ENCODE measurements at regions not wholly inside any gene's neighbourhood (a gene's known extent, or its start where the extent isn't known, plus 50 kb on each side); places are given as distances from the start of the nearest gene placed in this dataset.

DNA sequence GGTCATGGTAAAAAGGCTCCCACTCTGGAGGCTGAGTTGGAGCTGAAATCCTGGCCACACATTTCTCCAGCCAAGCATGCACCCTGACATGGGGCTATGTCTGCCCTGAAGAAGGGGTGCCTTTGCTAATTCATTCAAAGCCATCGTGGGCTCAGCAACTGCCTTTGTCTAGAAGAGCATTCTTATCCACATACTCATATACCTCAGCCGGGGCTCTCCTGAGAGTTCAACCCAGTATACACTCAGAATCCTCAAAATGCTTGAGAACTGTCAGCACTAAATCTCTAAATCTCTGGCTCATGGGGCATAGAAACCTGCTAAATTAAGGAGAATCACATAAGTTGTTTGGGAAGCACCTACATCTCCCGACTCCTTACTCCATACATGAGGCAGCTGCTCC is 89.3 kb downstream of the MRPL32 start:
- Histone ChIP-seq H3K4me3 (no peak overlapping the region), H3K4me1 (replicated peaks in 1 of 2) (no peaks in the 10 kb centered on the region), H3K27ac (no peak overlapping the region)
- 27 to 86% (median 70%) methylated on average over 1 to 3 of the region's 3 CpGs; no CpG with 5 or more reads in 3 of the 10 experiments for WGBS, 10 experiments
- in situ Hi-C loops (cut with MboI; ENCODE audit: low pct_unique_long_range_greater_than_20kb in 2 of 9, low sequenced_read_pairs in 9 of 9, unreplicated experiment in 9 of 9), result no loop called here
- no peak for ATAC-seq (replicated peaks in 6 of 8)

DNA sequence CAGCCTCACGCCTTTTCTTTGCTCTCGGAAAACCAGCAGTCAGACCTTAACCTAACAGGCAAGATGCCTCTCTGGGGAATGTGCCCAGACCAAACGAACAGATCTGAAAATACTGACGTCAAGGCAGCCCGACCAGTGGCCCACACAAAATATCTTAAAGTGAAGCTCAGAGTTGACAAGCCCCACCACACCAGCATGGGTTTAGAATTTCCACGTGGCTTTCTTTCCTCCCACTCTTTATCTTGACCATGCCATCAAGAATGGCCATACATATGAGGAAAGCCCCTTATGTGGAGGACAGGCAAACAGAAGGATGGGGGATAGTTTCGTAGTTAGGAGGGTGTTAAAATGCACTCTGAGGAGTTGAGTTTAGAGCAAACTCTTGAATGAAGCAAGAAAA is 89.8 kb downstream of the MRPL32 start:
- in situ Hi-C loops (cut with MboI; ENCODE audit: low pct_unique_long_range_greater_than_20kb in 2 of 9, low sequenced_read_pairs in 9 of 9, unreplicated experiment in 9 of 9), result no loop called here
- WGBS, 10 experiments, result 20 to 79% (median 57%) methylated on average over 1 to 5 of the region's 7 CpGs; no CpG with 5 or more reads in 2 of the 10 experiments

DNA sequence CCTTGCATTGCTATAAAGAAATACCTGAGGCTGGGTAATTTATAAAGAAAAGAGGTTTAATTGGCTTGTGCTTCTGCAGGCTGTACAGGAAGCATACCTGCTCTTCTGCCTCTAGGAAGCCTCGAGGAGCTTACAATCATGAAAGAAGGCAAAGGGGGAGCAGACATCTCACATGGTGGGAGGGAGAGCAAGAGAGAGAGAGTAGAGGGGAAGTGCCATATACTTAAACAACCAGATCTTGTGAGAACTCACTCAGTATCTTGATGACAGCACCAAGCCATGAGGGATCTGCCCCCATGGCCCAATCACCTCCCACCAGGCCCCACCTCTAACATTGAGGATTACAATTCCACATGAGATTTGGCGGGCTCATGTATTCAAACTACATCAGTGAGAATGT is 79.1 kb upstream of the HECW1 start:
- H3K27ac ChIP-seq, result no peak overlapping the region
- no peaks in the 10 kb centered on the region for H3K4me1 ChIP-seq (replicated peaks in 1 of 2)
- 33 to 100% (median 85%) methylated on average over 1 to 2 of the region's 2 CpGs; no CpG with 5 or more reads in 4 of the 10 experiments for WGBS, 10 experiments
- in situ Hi-C loops (cut with MboI; ENCODE audit: low pct_unique_long_range_greater_than_20kb in 2 of 9, low sequenced_read_pairs in 9 of 9, unreplicated experiment in 9 of 9), result no loop called here
- no peak overlapping the region for H3K4me3 ChIP-seq
- ATAC-seq (replicated peaks in 6 of 8), result no peak

More for the DNA sequence above, 89.8 kb downstream of the MRPL32 start:
- no peak overlapping the region for H3K4me3 ChIP-seq
- no peak overlapping the region for H3K27ac ChIP-seq
- H3K4me1 ChIP-seq (replicated peaks in 1 of 2), result no peaks in the 10 kb centered on the region
- no peak for ATAC-seq (replicated peaks in 6 of 8)

DNA sequence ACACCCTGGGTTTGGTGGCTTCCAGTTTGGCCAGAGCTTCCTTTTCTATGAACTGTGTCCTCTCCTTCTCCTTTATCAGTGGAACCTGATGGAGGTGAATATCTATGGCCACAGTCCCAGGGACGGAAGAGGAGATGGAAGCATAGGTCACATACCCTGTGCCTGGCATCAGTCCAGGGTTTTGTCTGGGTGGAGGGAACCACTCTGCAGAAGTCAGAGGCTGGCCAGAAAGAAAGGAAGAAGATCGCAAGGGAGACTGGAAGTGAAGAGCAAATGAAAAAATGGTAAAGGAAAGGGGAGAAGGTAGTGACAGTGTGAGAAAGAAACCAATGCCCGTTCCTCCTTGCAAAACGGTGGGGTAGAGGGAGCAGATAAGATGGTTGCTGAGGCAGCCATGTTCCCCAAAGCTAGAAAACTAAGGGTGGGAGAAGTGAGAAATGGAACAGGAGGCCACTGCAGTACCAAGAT is 77.9 kb upstream of the HECW1 start:
- no peak overlapping the region for H3K27ac ChIP-seq
- 67 to 100% (median 81%) methylated on average over 2 to 4 of the region's 4 CpGs; no CpG with 5 or more reads in 3 of the 10 experiments for WGBS, 10 experiments
- in situ Hi-C loops (cut with MboI; ENCODE audit: low pct_unique_long_range_greater_than_20kb in 2 of 9, low sequenced_read_pairs in 9 of 9, unreplicated experiment in 9 of 9), result no loop called here
- no peak for ATAC-seq (replicated peaks in 6 of 8)
- no peak overlapping the region for H3K4me3 ChIP-seq
- H3K4me1 ChIP-seq (replicated peaks in 1 of 2), result no peaks in the 10 kb centered on the region

DNA sequence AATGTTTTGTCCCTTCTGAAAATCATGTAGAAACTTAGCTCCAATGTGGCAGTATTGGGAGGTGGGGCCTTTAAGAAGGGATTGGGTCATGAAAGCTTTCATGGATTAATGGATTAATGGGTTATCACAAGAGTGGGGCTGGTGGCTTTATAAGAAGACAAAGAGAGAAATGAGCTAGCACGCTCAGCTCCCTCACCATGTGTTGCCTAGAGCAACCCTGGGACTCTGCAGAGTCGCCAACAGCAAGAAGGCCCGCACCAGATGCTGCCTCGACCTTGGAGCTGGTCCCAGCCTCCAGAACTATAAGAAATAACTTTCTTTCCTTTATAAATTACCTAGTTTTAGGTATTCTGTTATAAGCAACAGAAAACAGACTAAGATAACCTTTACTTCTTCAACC is 74.9 kb upstream of the HECW1 start:
- H3K27ac ChIP-seq, result no peak overlapping the region
- peak in 2 of 8 experiments; percentile 25 to 38 for ATAC-seq (replicated peaks in 6 of 8)
- 8 to 90% (median 81%) methylated on average over 2 to 4 of the region's 4 CpGs; no CpG with 5 or more reads in 6 of the 10 experiments for WGBS, 10 experiments
- no peaks in the 10 kb centered on the region for H3K4me1 ChIP-seq (replicated peaks in 1 of 2)
- in situ Hi-C loops (cut with MboI; ENCODE audit: low pct_unique_long_range_greater_than_20kb in 2 of 9, low sequenced_read_pairs in 9 of 9, unreplicated experiment in 9 of 9), result no loop called here
- H3K4me3 ChIP-seq, result no peak overlapping the region

DNA sequence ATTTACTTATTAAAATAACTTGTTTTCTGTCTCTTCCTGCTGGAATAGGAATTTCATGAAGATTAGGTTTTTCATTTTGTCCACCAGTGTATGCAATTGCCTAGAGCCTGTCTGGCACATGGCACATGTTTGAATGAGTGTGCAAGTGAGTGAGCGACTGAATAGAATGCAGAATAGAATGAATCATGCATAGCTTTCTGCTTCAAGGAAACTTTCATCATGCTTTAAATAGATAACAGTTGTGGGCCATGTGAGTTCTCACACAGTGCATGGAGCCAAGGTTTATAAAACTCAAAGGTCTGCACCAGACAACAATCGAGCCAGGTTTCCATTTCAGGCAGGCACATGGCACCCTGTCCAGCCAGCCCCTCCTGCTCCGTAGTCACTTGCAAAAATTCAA is 74.2 kb upstream of the HECW1 start:
- H3K4me1 ChIP-seq (replicated peaks in 1 of 2), result no peaks in the 10 kb centered on the region
- H3K27ac ChIP-seq, result no peak overlapping the region
- no peak overlapping the region for H3K4me3 ChIP-seq
- WGBS, 10 experiments, result 0 to 100% (median 83%) methylated on average over 1 to 3 of the region's 3 CpGs; no CpG with 5 or more reads in 1 of the 10 experiments
- peak in 3 of 8 experiments; percentile 67 to 88 (median 84) for ATAC-seq (replicated peaks in 6 of 8)
- in situ Hi-C loops (cut with MboI; ENCODE audit: low pct_unique_long_range_greater_than_20kb in 2 of 9, low sequenced_read_pairs in 9 of 9, unreplicated experiment in 9 of 9), result no loop called here

DNA sequence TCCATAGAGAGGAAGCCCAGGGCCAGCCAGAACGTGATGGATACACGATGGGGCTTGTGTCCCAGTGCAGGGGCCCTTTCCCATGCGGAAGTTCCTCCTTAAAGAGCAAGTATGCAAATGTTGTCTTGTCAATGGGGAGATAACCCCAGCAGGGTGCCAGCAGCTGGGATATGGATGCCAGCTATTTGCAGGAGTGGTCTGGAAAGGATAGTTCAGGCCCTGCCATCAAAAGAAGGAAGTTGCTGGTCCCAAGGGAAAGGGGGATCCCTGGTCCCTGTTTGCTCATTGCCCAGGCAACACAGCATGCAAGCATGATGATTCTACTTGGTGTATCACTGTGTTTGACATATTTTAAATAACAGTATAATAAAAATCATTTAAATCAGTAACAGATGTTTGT is 73.1 kb upstream of the HECW1 start:
- H3K4me1 ChIP-seq (replicated peaks in 1 of 2), result no peaks in the 10 kb centered on the region
- no peak overlapping the region for H3K27ac ChIP-seq
- ATAC-seq (replicated peaks in 6 of 8), result no peak
- WGBS, 10 experiments, result 0 to 100% (median 44%) methylated on average over 1 to 3 of the region's 3 CpGs; no CpG with 5 or more reads in 2 of the 10 experiments
- in situ Hi-C loops (cut with MboI; ENCODE audit: low pct_unique_long_range_greater_than_20kb in 2 of 9, low sequenced_read_pairs in 9 of 9, unreplicated experiment in 9 of 9), result no loop called here
- H3K4me3 ChIP-seq, result no peak overlapping the region

DNA sequence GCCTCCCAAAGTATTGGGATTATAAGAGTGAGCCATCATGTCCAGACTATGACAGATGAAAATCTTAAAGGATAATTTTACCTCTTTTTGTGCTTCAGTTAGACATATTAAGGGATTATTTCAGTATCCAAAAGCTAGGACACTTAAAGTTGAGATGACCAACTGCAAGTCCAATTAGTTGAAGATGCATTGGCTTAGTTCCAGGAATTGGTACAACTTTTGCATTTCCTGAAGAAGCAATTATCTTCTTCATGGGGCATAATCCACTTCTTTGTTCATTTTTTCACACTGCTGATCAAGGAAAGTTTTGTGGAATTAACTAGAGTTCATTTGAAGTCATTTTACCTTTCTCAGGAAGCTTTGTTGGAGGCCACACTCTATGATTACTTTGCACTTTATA is 72.0 kb upstream of the HECW1 start:
- Histone ChIP-seq H3K27ac (no peak overlapping the region), H3K4me3 (no peak overlapping the region), H3K4me1 (replicated peaks in 1 of 2) (no peaks in the 10 kb centered on the region)
- in situ Hi-C loops (cut with MboI; ENCODE audit: low pct_unique_long_range_greater_than_20kb in 2 of 9, low sequenced_read_pairs in 9 of 9, unreplicated experiment in 9 of 9), result no loop called here
- ATAC-seq (replicated peaks in 6 of 8), result no peak

DNA sequence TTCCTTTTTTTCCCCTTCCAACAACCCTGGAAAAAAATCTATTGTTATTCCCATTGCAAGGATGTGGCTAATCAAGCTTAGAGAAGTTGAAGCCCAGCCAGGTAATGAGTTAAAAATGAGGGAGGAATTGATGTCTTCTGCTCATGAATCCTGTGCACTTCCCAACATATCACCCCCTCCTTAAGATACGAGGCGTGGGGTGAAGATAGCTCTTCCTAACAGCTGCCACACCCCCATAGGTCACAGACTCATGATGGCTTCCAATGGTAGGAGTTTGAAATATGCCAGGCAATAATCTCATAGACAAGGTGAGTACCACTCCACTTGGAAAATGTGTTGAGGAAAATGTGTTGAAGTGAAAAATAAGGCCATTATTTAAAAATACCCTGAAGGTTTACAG is 71.3 kb upstream of the HECW1 start:
- in situ Hi-C loops (cut with MboI; ENCODE audit: low pct_unique_long_range_greater_than_20kb in 2 of 9, low sequenced_read_pairs in 9 of 9, unreplicated experiment in 9 of 9), result no loop called here
- Histone ChIP-seq H3K4me3 (no peak overlapping the region), H3K27ac (no peak overlapping the region), H3K4me1 (replicated peaks in 1 of 2) (no peaks in the 10 kb centered on the region)
- 21 to 93% (median 67%) methylated on average over 2 of the region's 2 CpGs; no CpG with 5 or more reads in 6 of the 10 experiments for WGBS, 10 experiments
- ATAC-seq (replicated peaks in 6 of 8), result no peak

DNA sequence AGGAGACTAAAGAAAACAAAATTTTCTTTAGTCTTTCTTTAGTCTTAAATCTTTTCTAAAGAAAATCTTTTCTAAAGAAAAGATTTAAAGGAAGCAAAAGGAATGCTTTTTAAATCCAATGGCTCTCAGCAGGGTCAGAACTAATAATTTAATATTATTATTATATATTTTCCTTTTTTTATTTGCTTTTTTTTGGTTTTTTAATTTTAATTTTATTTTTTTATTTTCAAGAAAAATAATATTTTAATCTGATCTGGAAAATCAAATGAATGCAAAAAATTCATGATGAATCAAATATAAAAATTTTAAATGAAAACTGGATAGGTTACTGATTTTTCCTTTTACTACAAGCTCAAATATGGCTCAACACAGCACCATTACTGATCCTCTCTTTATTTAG is 70.7 kb upstream of the HECW1 start:
- no peak overlapping the region for H3K4me3 ChIP-seq
- ATAC-seq (replicated peaks in 6 of 8), result no peak
- in situ Hi-C loops (cut with MboI; ENCODE audit: low pct_unique_long_range_greater_than_20kb in 2 of 9, low sequenced_read_pairs in 9 of 9, unreplicated experiment in 9 of 9), result no loop called here
- no peaks in the 10 kb centered on the region for H3K4me1 ChIP-seq (replicated peaks in 1 of 2)
- H3K27ac ChIP-seq, result no peak overlapping the region

DNA sequence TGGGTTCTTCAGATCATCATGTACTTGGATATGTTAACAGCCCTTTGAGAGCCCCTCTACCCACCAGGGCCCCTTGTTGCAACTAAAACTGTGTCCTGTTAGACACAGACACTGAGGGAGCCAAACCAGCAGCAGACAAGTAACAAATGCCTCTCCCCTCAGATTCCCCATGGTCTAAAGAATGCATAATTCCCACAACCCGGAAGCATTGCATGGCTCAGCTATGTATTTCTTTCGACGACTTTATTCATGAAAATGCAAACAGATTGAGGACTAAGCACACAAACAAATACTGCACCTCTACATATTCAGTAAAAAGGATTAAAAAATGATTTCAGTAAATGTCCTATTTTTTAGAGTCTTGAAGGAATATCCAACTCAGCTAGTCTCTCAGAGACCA is 70.1 kb upstream of the HECW1 start:
- ATAC-seq (replicated peaks in 6 of 8), result peak in 3 of 8 experiments; percentile 33 to 55 (median 50)
- WGBS, 10 experiments, result 20 to 84% (median 52%) methylated on average over 2 to 3 of the region's 3 CpGs; no CpG with 5 or more reads in 5 of the 10 experiments
- no peak overlapping the region for H3K27ac ChIP-seq
- in situ Hi-C loops (cut with MboI; ENCODE audit: low pct_unique_long_range_greater_than_20kb in 2 of 9, low sequenced_read_pairs in 9 of 9, unreplicated experiment in 9 of 9), result no loop called here
- no peaks in the 10 kb centered on the region for H3K4me1 ChIP-seq (replicated peaks in 1 of 2)
- H3K4me3 ChIP-seq, result no peak overlapping the region

DNA sequence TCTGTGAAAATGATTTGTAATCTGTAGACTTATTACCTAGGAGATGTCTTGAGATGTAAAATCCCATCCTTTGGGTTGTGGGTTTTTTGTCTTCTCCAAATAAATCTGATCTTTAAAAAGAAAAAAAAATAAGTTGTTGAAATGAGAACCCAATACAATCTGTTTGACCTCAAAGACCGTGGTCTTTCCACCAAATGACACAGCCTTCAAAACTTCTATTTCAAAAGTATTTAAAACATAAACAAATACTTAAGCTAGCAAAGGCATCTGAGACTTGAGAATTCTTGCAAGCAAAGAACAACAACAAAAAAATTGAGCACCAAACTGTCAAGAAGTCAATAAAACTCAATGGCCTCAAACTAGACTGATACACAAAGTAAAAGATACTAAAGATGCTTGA is 67.9 kb upstream of the HECW1 start:
- in situ Hi-C loops (cut with MboI; ENCODE audit: low pct_unique_long_range_greater_than_20kb in 2 of 9, low sequenced_read_pairs in 9 of 9, unreplicated experiment in 9 of 9), result no loop called here
- H3K4me3 ChIP-seq, result no peak overlapping the region
- H3K4me1 ChIP-seq (replicated peaks in 1 of 2), result no peaks in the 10 kb centered on the region
- WGBS, 10 experiments, result 0 to 100% (median 65%) methylated on average over 1 of the region's 1 CpG; no CpG with 5 or more reads in 2 of the 10 experiments
- H3K27ac ChIP-seq, result no peak overlapping the region
- no peak for ATAC-seq (replicated peaks in 6 of 8)

- WGBS, 10 experiments, result 0 to 100% (median 58%) methylated on average over 1 to 4 of the region's 4 CpGs
- in situ Hi-C loops (cut with MboI; ENCODE audit: low pct_unique_long_range_greater_than_20kb in 2 of 9, low sequenced_read_pairs in 9 of 9, unreplicated experiment in 9 of 9), result no loop called here
- ATAC-seq (replicated peaks in 6 of 8), result no peak
- Histone ChIP-seq H3K4me3 (no peak overlapping the region), H3K27ac (no peak overlapping the region), H3K4me1 (replicated peaks in 1 of 2) (peaks cover 0 to 2% of the 10 kb centered on the region in 2 donors)
These were observed 58.3 kb upstream of the HECW1 start for GRCh38 chr7:43054052-43054722.

GRCh38 chr7:43057141-43057540 is 55.3 kb upstream of the HECW1 start:
- no peak overlapping the region for H3K4me3 ChIP-seq
- peaks cover 0 to 4% of the 10 kb centered on the region in 2 donors for H3K4me1 ChIP-seq (replicated peaks in 1 of 2)
- ATAC-seq (replicated peaks in 6 of 8), result no peak
- in situ Hi-C loops (cut with MboI; ENCODE audit: low pct_unique_long_range_greater_than_20kb in 2 of 9, low sequenced_read_pairs in 9 of 9, unreplicated experiment in 9 of 9), result no loop called here
- WGBS, 10 experiments, result 39 to 100% (median 75%) methylated on average over 2 to 3 of the region's 3 CpGs; no CpG with 5 or more reads in 2 of the 10 experiments
- no peak overlapping the region for H3K27ac ChIP-seq
